ENCODE measurements at regions not wholly inside any gene's neighbourhood (a gene's known extent, or its start where the extent isn't known, plus 50 kb on each side); places are given as distances from the start of the nearest gene placed in this dataset.

DNA sequence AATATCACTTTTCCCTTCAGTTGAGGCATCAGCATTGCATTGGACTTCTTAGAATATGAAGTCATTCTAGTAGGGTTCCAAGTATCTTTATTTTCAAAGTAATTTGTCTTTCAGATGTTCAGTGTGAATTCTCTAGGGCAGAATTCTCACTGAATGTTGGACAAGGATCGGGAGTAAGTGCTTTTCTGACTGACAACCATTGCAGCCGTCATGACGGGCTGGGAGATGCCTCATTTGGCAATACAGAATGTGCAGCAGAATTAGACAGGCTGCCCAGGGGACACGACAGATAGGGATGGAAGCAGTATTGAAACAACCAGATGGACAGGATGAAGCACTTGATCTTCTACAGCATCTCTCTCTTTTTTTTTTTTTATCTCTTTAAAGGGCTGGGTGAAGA, 129.0 kb downstream of the ICE1 start:
- H3K36me3 ChIP-seq (ENCODE audit: insufficient read depth, low read length): no peaks in the 10 kb centered on the region
- H3K4me3 ChIP-seq (ENCODE audit: low read depth, low read length, poor library complexity, severe bottlenecking): no peak overlapping the region
- H3K4me2 ChIP-seq (ENCODE audit: low read length): no peak overlapping the region
- H3K27ac ChIP-seq (ENCODE audit: low read depth, low read length, poor library complexity, severe bottlenecking): no peak overlapping the region
- H3K9ac ChIP-seq (ENCODE audit: low read length): no peak overlapping the region
- no peaks in the 10 kb centered on the region for H4K20me1 ChIP-seq (ENCODE audit: insufficient read depth, low read length)
- no peaks in the 10 kb centered on the region for H3K9me2 ChIP-seq (ENCODE audit: low read depth, low read length)
- no peak for TF ChIP-seq EZH2 (IDR thresholded peaks at IDR 0.05; ENCODE audit: borderline replicate concordance, low read length)
- TF ChIP-seq, protein P1, sequence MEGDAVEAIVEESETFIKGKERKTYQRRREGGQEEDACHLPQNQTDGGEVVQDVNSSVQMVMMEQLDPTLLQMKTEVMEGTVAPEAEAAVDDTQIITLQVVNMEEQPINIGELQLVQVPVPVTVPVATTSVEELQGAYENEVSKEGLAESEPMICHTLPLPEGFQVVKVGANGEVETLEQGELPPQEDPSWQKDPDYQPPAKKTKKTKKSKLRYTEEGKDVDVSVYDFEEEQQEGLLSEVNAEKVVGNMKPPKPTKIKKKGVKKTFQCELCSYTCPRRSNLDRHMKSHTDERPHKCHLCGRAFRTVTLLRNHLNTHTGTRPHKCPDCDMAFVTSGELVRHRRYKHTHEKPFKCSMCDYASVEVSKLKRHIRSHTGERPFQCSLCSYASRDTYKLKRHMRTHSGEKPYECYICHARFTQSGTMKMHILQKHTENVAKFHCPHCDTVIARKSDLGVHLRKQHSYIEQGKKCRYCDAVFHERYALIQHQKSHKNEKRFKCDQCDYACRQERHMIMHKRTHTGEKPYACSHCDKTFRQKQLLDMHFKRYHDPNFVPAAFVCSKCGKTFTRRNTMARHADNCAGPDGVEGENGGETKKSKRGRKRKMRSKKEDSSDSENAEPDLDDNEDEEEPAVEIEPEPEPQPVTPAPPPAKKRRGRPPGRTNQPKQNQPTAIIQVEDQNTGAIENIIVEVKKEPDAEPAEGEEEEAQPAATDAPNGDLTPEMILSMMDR (IDR thresholded peaks at IDR 0.05; ENCODE audit: low read length): no peak
- H3F3A ChIP-seq (ENCODE audit: insufficient read depth, low read length): no peaks in the 10 kb centered on the region
- no peaks in the 10 kb centered on the region for H3K79me2 ChIP-seq (ENCODE audit: insufficient read depth, low read length)
- no peak overlapping the region for H2AFZ ChIP-seq (ENCODE audit: low read length)
- no peaks in the 10 kb centered on the region for H3K4me1 ChIP-seq (ENCODE audit: insufficient read depth, low read length, severe bottlenecking)
- no peaks in the 10 kb centered on the region for H3K27me3 ChIP-seq (ENCODE audit: insufficient read depth, low read length)
- H3K9me3 ChIP-seq (ENCODE audit: low read length): no peaks in the 10 kb centered on the region

- Histone ChIP-seq H4K20me1 (ENCODE audit: insufficient read depth, low read length) (no peaks in the 10 kb centered on the region), H3K9me2 (ENCODE audit: low read depth, low read length) (no peaks in the 10 kb centered on the region), H3K27ac (ENCODE audit: low read depth, low read length, poor library complexity, severe bottlenecking) (no peak overlapping the region), H3K27me3 (ENCODE audit: insufficient read depth, low read length) (no peaks in the 10 kb centered on the region), H3K9me3 (ENCODE audit: low read length) (no peaks in the 10 kb centered on the region), H3K4me2 (ENCODE audit: low read length) (no peak overlapping the region), H3F3A (ENCODE audit: insufficient read depth, low read length) (no peaks in the 10 kb centered on the region), H3K4me3 (ENCODE audit: low read depth, low read length, poor library complexity, severe bottlenecking) (no peak overlapping the region), H2AFZ (ENCODE audit: low read length) (no peak overlapping the region), H3K4me1 (ENCODE audit: insufficient read depth, low read length, severe bottlenecking) (no peaks in the 10 kb centered on the region), H3K79me2 (ENCODE audit: insufficient read depth, low read length) (no peaks in the 10 kb centered on the region), H3K36me3 (ENCODE audit: insufficient read depth, low read length) (no peaks in the 10 kb centered on the region), H3K9ac (ENCODE audit: low read length) (no peak overlapping the region)
- TF ChIP-seq, protein P1 (IDR thresholded peaks at IDR 0.05; ENCODE audit: low read length): no peak
Observed at GRCh38 chr5:5546408-5546807, 123.9 kb downstream of the ICE1 start.

GRCh38 chr5:5544094-5544663, 121.7 kb downstream of the ICE1 start:
- H3K9me2 ChIP-seq (ENCODE audit: low read depth, low read length): no peaks in the 10 kb centered on the region
- no peak overlapping the region for H3K4me3 ChIP-seq (ENCODE audit: low read depth, low read length, poor library complexity, severe bottlenecking)
- TF ChIP-seq EZH2 (IDR thresholded peaks at IDR 0.05; ENCODE audit: borderline replicate concordance, low read length): no peak
- TF ChIP-seq, protein P1 (IDR thresholded peaks at IDR 0.05; ENCODE audit: low read length): no peak
- no peaks in the 10 kb centered on the region for H3K27me3 ChIP-seq (ENCODE audit: insufficient read depth, low read length)
- H3F3A ChIP-seq (ENCODE audit: insufficient read depth, low read length): no peaks in the 10 kb centered on the region
- no peaks in the 10 kb centered on the region for H4K20me1 ChIP-seq (ENCODE audit: insufficient read depth, low read length)
- no peaks in the 10 kb centered on the region for H3K36me3 ChIP-seq (ENCODE audit: insufficient read depth, low read length)
- no peak overlapping the region for H2AFZ ChIP-seq (ENCODE audit: low read length)
- H3K4me1 ChIP-seq (ENCODE audit: insufficient read depth, low read length, severe bottlenecking): no peaks in the 10 kb centered on the region
- no peak overlapping the region for H3K27ac ChIP-seq (ENCODE audit: low read depth, low read length, poor library complexity, severe bottlenecking)
- H3K9me3 ChIP-seq (ENCODE audit: low read length): no peaks in the 10 kb centered on the region
- H3K9ac ChIP-seq (ENCODE audit: low read length): no peak overlapping the region
- no peaks in the 10 kb centered on the region for H3K79me2 ChIP-seq (ENCODE audit: insufficient read depth, low read length)
- H3K4me2 ChIP-seq (ENCODE audit: low read length): no peak overlapping the region
